GM12892 (cell line): ENCODE measurements at regions not wholly inside any gene's neighbourhood (a gene's known extent, or its start where the extent isn't known, plus 50 kb on each side); places are given as distances from the start of the nearest gene placed in this dataset.

ENCODE experiments used
- POLR2A ChIP-seq: IDR thresholded peaks from 2 replicates; pipeline ENCODE4 v1.6.1; 2011; ENCODE audit warnings: low read depth, low read length, control low read depth
- POLR2AphosphoS5 ChIP-seq: IDR thresholded peaks from 2 replicates; pipeline ENCODE4 v1.6.1; 2011; ENCODE audit warnings: low read depth, low read length, control low read depth
- TAF1 ChIP-seq: IDR thresholded peaks from 2 replicates; pipeline ENCODE4 v1.6.1; 2011; ENCODE audit warnings: low read depth, mild to moderate bottlenecking, control low read depth, low read length, borderline replicate concordance

DNA sequence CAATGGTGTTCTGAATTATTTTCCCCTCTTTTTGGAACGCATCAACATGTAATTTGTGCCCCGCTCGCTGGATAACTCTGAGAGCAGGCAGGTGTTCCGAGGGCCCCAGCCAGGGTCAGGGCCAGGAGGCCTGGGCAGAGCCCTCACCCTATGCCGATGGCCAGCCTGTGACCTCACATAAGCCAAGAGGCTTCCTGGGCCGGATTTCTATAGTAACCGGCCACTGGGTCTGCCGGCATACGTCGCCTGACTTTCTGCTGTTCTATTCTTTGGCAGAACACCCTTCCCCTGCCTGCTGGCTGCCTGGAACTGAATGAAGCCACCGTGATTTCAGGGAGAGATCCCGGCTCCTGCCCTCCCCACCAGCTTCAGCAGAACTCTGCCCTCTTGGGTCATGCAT lies 375.2 kb downstream of the SHANK2 start:
- TF ChIP-seq POLR2AphosphoS5 (no peak), POLR2A (no peak), TAF1 (no peak)
